22Rv1 (cell line): ENCODE measurements at regions not wholly inside any gene's neighbourhood (a gene's known extent, or its start where the extent isn't known, plus 50 kb on each side); places are given as distances from the start of the nearest gene placed in this dataset.

Experiments
- CTCF ChIP-seq: fragments of 450-650 bp; IDR thresholded peaks from 2 replicates; pipeline ENCODE4 v1.5.1; 2017; ENCODE audit warnings: mild to moderate bottlenecking
- ZFX ChIP-seq: fragments of 450-650 bp; IDR thresholded peaks from 2 replicates; pipeline ENCODE4 v1.6.1; 2017; ENCODE audit warnings: antibody characterized with exemption, borderline replicate concordance

- TF ChIP-seq CTCF (no peak), ZFX (no peak)
Measured at GRCh38 chr1:30406996-30407864, 316.2 kb downstream of the MATN1 start.
